ENCODE measurements at regions not wholly inside any gene's neighbourhood (a gene's known extent, or its start where the extent isn't known, plus 50 kb on each side); places are given as distances from the start of the nearest gene placed in this dataset.

DNA sequence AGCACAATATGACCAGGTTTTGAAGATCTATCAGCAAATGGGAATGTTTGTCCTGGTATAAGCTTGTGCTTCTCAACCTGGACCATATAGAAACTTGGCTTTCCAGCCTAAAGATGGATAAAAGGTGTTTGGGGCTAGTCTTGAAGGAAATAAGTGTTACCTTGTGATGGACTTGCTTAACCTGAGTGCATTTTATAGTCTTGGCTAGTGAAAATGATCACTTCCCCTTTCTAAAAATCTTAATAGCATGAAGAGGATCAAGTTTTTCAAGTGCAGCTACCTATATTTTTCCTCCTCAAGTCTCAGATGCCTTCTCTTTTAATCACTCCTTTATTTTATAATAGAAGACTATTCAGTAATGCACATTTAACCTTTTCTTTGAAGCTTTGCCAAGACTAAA lies 919.8 kb upstream of the SLITRK1 start:
- no peak for TF ChIP-seq CTCF (IDR thresholded peaks at IDR 0.05; ENCODE audit: poor library complexity)
- TF ChIP-seq EZH2 (IDR thresholded peaks at IDR 0.05; ENCODE audit: borderline replicate concordance), result no peak
- TF ChIP-seq EZH2phosphoT487 (IDR thresholded peaks at IDR 0.05; ENCODE audit: low read depth, severe bottlenecking, unreplicated experiment), result no peak
